ENCODE measurements at regions not wholly inside any gene's neighbourhood (a gene's known extent, or its start where the extent isn't known, plus 50 kb on each side); places are given as distances from the start of the nearest gene placed in this dataset.
A peak's percentile ranks its signal among the peaks of the same experiment; 100 is the strongest.

DNA sequence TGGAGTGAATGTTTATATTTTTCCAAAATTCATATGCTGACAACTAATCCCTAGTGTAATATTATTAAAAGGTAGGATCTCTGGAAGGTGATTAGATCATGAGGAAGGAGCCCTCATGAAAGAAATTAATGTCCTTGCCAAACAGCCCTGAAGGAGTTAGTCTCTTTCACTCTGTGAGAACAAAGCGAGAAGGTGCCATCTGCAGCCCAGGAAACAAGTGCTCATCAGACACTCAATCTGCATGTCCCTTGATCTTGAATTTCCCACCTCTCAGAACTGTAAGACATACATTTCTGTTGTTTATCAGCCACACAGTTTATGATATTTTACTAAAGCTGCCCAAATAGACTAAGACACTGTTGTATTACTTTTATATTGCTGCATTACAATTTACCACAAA lies 1283.4 kb downstream of the PCDH7 start:
- H3K14ac ChIP-seq (ENCODE audit: insufficient read length): no peak overlapping the region
- no peak for DNase-seq (ENCODE audit: low read depth in 1 of 2, low spot score in 2 of 2)
- ChIA-PET POLR2A (ENCODE audit: partially characterized antibody) (no interaction called here), CTCF (ENCODE audit: partially characterized antibody) (interaction anchor here (1.9 kb wide), 1 partner anchor 12 kb away, joined by 4 read pairs; no protein-coding TSS in a partner anchor)
- H4K5ac ChIP-seq (ENCODE audit: insufficient read length, low read depth, low read length): no peak overlapping the region
- H3K79me2 ChIP-seq (ENCODE audit: control insufficient read depth in 1 of 2, insufficient read depth in 2 of 2, low read length in 2 of 2): no peaks in the 10 kb centered on the region
- H2BK15ac ChIP-seq (ENCODE audit: low read length): no peak overlapping the region
- no peaks in the 10 kb centered on the region for H3K9me3 ChIP-seq (ENCODE audit: insufficient read depth in 2 of 2, low read depth in 1 of 2, low read length in 1 of 2)
- H2AK5ac ChIP-seq (ENCODE audit: low read depth, low read length): no peak overlapping the region
- H3K36me3 ChIP-seq (ENCODE audit: control insufficient read depth in 2 of 4, insufficient read depth in 4 of 4, low read length in 3 of 4): no peaks in the 10 kb centered on the region
- FAIRE-seq: peak; percentile 24
- no peaks in the 10 kb centered on the region for H4K20me1 ChIP-seq (replicated peaks in 1 of 2; ENCODE audit: control insufficient read depth in 1 of 2, insufficient read depth in 2 of 2, low read length in 2 of 2)
- no peak overlapping the region for H2BK20ac ChIP-seq (ENCODE audit: low read length)
- WGBS, 2 experiments (ENCODE audit: extremely low coverage in 1 of 2, insufficient coverage in 1 of 2, insufficient read length in 1 of 2, insufficient replicate concordance in 2 of 2, low coverage in 1 of 2, low lambda C conversion rate in 2 of 2, missing lambda C conversion rate in 1 of 2): 87% methylated on average over 1 of the region's 1 CpG; no CpG with 5 or more reads in 1 of the 2 experiments
- H3K4ac ChIP-seq (replicated peaks; ENCODE audit: insufficient read length, low read depth, low read length): no peak overlapping the region
- peaks cover 0 to 8% (median under 1%) of the 10 kb centered on the region in 4 experiments; a peak in 2 of 7 replicates for H3K4me1 ChIP-seq (replicated peaks in 1 of 4; ENCODE audit: control insufficient read depth in 3 of 4, insufficient read depth in 4 of 4, low read length in 3 of 4)
- no peak overlapping the region for H3K4me3 ChIP-seq (ENCODE audit: extremely low read depth in 1 of 4, insufficient read depth in 2 of 4, low read depth in 3 of 4, low read length in 4 of 4)
- H4K91ac ChIP-seq (replicated peaks; ENCODE audit: insufficient read length, low read length): no peak overlapping the region
- no peak overlapping the region for H3K9ac ChIP-seq (replicated peaks in 1 of 4; ENCODE audit: extremely low read depth in 1 of 4, low read depth in 3 of 4, low read length in 3 of 4)
- no peak overlapping the region for H2BK5ac ChIP-seq (ENCODE audit: low read depth, low read length)
- H3K79me1 ChIP-seq (ENCODE audit: low read depth, low read length): no peaks in the 10 kb centered on the region
- H3K23me2 ChIP-seq (ENCODE audit: low read depth, low read length): no peaks in the 10 kb centered on the region; the same call in 1 of the 2 replicates
- H3K27ac ChIP-seq (ENCODE audit: low read depth, low read length): no peak overlapping the region
- TF ChIP-seq CREB1 (IDR thresholded peaks at IDR 0.05) (no peak), RAD21 (IDR thresholded peaks at IDR 0.05 in 1 of 2, conservative IDR thresholded peaks at IDR 0.05 in 1 of 2; ENCODE audit: low read depth in 2 of 2, low read length in 2 of 2) (0 out of 4 replicates have a peak, but pooled peaks of 1 of the 2 experiments have one; percentile 3), YY1 (IDR thresholded peaks at IDR 0.05; ENCODE audit: low read depth, low read length) (no peak), JUND (IDR thresholded peaks at IDR 0.05; ENCODE audit: low read length) (no peak), SIRT6 (IDR thresholded peaks at IDR 0.05; ENCODE audit: low read length) (no peak)
- no peak overlapping the region for H2AFZ ChIP-seq (ENCODE audit: low read length)
- no peak overlapping the region for H3K18ac ChIP-seq (ENCODE audit: extremely low read depth, low read length)
- H2BK120ac ChIP-seq (replicated peaks; ENCODE audit: low read depth, low read length): no peak overlapping the region
- H3K56ac ChIP-seq (replicated peaks; ENCODE audit: insufficient read length, low read depth, low read length): no peak overlapping the region
- H4K8ac ChIP-seq (ENCODE audit: extremely low read depth, insufficient read depth, low read length): no peak overlapping the region
- no peaks in the 10 kb centered on the region for H3K27me3 ChIP-seq (replicated peaks in 1 of 4; ENCODE audit: control insufficient read depth in 3 of 4, extremely low read depth in 1 of 4, insufficient read depth in 3 of 4, low read length in 3 of 4)
- H2BK12ac ChIP-seq (ENCODE audit: low read depth, low read length): no peak overlapping the region
- no peak overlapping the region for H3K4me2 ChIP-seq (ENCODE audit: insufficient read depth in 1 of 2, low read depth in 2 of 2, low read length in 2 of 2)
- H3K23ac ChIP-seq (ENCODE audit: insufficient read length): no peak overlapping the region
